T-cell (primary cell): ENCODE measurements at regions not wholly inside any gene's neighbourhood (a gene's known extent, or its start where the extent isn't known, plus 50 kb on each side); places are given as distances from the start of the nearest gene placed in this dataset.

ENCODE experiments used
- ATAC-seq, 4 experiments: fragments of 200-7000 bp in 3 of 4; fragments of 150-1000 bp in 1 of 4; cut with Tn5 transposase; replicated peaks in 1 of 4; 1 replicate in 3 of 4; 2 replicates in 1 of 4; pipeline ENCODE4 v1.10.0; 2021; ENCODE audit warnings: moderate library complexity in 3 of 4, mild to moderate bottlenecking in 2 of 4, moderate number of reproducible peaks in 1 of 4
- CTCF ChIA-PET, 2 donors: fragments of 300-600 bp; sonication (Branson Sonifier 250); formaldehyde crosslinking; loops; one replicate each; lab custom pipeline; 2022; ENCODE audit warnings: antibody characterized with exemption in 2 of 2; lab: Charles Lee
- POLR2A ChIA-PET, 2 donors: fragments of 300-600 bp; sonication (Branson Sonifier 250); formaldehyde crosslinking; loops; one replicate each; lab custom pipeline; 2022; ENCODE audit warnings: antibody characterized with exemption in 2 of 2; lab: Charles Lee
- DNase-seq, 35 experiments: peaks; one replicate each; pipeline versions ENCODE4 v3.0.0 to v3.0.0-alpha.2; 2013 to 2023
- H3K27ac ChIP-seq: one replicate; pipeline ENCODE4 v1.5.1; 2013; ENCODE audit warnings: low read length
- H3K27me3 ChIP-seq, 2 experiments: replicated peaks in 1 of 2; 1 replicate in 1 of 2; 2 replicates in 1 of 2; pipeline versions ENCODE4 v1.6.1 to v1.7.0; 2013; ENCODE audit warnings: low read length in 1 of 2, mixed read lengths in 1 of 2; ENCODE audit not compliant: control insufficient read depth in 2 of 2, insufficient read depth in 2 of 2; ENCODE audit errors: extremely low read depth in 1 of 2
- H3K36me3 ChIP-seq, 2 donors: 1 replicate in 1 of 2; 2 replicates in 1 of 2; pipeline versions ENCODE4 v1.6.1 to v1.7.0; 2013; ENCODE audit warnings: low read length in 1 of 2; ENCODE audit not compliant: control insufficient read depth in 2 of 2, insufficient read depth in 1 of 2; ENCODE audit errors: extremely low read depth in 1 of 2
- H3K4me1 ChIP-seq, 2 experiments: 1 replicate in 1 of 2; 2 replicates in 1 of 2; pipeline versions ENCODE4 v1.6.1 to v1.7.0; 2013; ENCODE audit warnings: low read length in 2 of 2, mixed read lengths in 1 of 2; ENCODE audit not compliant: insufficient read depth in 2 of 2, control insufficient read depth in 1 of 2; ENCODE audit errors: extremely low read depth in 1 of 2
- H3K4me3 ChIP-seq, 2 donors: 1 replicate in 1 of 2; 2 replicates in 1 of 2; pipeline versions ENCODE4 v1.5.1 to v1.7.0; 2013; ENCODE audit warnings: mild to moderate bottlenecking in 2 of 2, low read length in 1 of 2, moderate library complexity in 1 of 2; ENCODE audit not compliant: control insufficient read depth in 1 of 2; ENCODE audit errors: extremely low read depth in 1 of 2
- H3K9me3 ChIP-seq: 2 replicates; pipeline ENCODE4 v1.7.0; 2013
- H3K27ac Mint-ChIP-seq, 2 donors: one replicate each; pipeline ENCODE4 v1.8.0; 2020 to 2021; ENCODE audit warnings: mild to moderate bottlenecking in 2 of 2, mixed read lengths in 2 of 2
- H3K27me3 Mint-ChIP-seq, 2 donors: one replicate each; pipeline ENCODE4 v1.8.0; 2021 to 2022; ENCODE audit warnings: mixed read lengths in 2 of 2
- H3K36me3 Mint-ChIP-seq: one replicate; pipeline ENCODE4 v1.8.0; 2021; ENCODE audit warnings: mixed read lengths
- H3K4me1 Mint-ChIP-seq, 3 donors: one replicate each; pipeline ENCODE4 v1.8.0; 2020 to 2022; ENCODE audit warnings: mixed read lengths in 3 of 3, mild to moderate bottlenecking in 1 of 3
- H3K4me3 Mint-ChIP-seq, 3 donors: one replicate each; pipeline ENCODE4 v1.8.0; 2020 to 2022; ENCODE audit warnings: mild to moderate bottlenecking in 3 of 3, mixed read lengths in 3 of 3, moderate library complexity in 3 of 3
- H3K9me3 Mint-ChIP-seq, 3 donors: one replicate each; pipeline ENCODE4 v1.8.0; 2020 to 2022; ENCODE audit warnings: mixed read lengths in 3 of 3
- WGBS: methylation state at CpG from one replicate; pipeline ENCODE4 v1.1.5; 2013; ENCODE audit warnings: missing lambda C conversion rate; ENCODE audit not compliant: insufficient coverage; 5-methylcytosine and 5-hydroxymethylcytosine counted together

DNA sequence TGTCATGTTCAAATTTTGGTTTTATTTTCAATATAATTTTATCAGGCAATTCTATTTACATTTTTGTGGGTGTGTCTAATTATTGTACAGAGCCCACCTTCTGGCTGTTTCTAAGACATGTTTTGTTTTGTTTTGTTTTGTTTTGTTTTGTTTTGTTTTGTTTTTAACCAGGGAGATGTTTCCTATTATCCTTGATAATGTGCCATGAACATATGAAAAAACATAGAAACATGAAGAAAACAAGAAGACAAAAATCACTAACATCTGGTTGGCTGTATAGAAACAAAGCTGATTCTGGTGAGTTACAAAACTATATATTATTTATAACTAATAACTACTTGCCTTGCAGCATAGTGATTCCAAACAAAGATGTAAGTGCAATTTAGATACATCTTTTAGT is 128.1 kb upstream of the TRPC4 start:
- Mint-ChIP-seq H3K9me3 (peaks cover 0 to 6% (median 0%) of the 10 kb centered on the region in 3 donors), H3K27me3 (no peaks in the 10 kb centered on the region), H3K4me1 (no peaks in the 10 kb centered on the region), H3K4me3 (no peak overlapping the region), H3K27ac (no peak overlapping the region), H3K36me3 (no peaks in the 10 kb centered on the region)
- Histone ChIP-seq H3K27me3 (no peaks in the 10 kb centered on the region), H3K4me1 (no peaks in the 10 kb centered on the region), H3K9me3 (no peaks in the 10 kb centered on the region), H3K27ac (no peak overlapping the region), H3K4me3 (no peak overlapping the region), H3K36me3 (no peaks in the 10 kb centered on the region)
- ATAC-seq (no peak), DNase-seq (no peak)
- ChIA-PET POLR2A (no interaction called here), CTCF (no interaction called here)

DNA sequence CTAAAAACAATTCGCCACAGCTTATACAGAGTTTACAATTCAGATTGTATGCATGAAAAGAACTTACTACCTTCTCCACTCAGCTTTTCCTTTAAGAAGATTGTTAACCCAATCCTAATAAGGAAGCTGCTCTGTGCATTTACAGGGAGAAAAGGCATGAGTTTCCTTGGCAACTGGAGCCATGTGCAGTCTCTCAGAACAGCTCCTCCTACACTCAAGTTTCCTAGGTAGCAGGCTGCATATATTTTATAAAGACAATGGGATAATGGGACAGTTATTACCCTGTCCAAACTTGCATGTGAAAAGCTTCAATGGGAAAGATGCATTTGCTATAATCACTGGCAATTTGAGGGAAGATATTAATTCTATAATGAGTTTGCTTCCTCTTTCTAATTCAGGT is 125.5 kb upstream of the TRPC4 start:
- H3K4me1 ChIP-seq: no peaks in the 10 kb centered on the region
- no peaks in the 10 kb centered on the region for H3K36me3 ChIP-seq
- ATAC-seq: no peak
- H3K27me3 Mint-ChIP-seq: no peaks in the 10 kb centered on the region
- H3K9me3 Mint-ChIP-seq: peaks cover 0 to 7% (median 0%) of the 10 kb centered on the region in 3 donors
- no peak overlapping the region for H3K4me3 Mint-ChIP-seq
- no peak overlapping the region for H3K27ac Mint-ChIP-seq
- 80% methylated on average over 1 of the region's 1 CpG for WGBS
- H3K27me3 ChIP-seq: no peaks in the 10 kb centered on the region
- H3K27ac ChIP-seq: no peak overlapping the region
- POLR2A ChIA-PET: no interaction called here
- no peak for DNase-seq
- no peaks in the 10 kb centered on the region for H3K36me3 Mint-ChIP-seq
- CTCF ChIA-PET: interaction anchor here in 1 of 2 donors (0.7 kb wide), 1 partner anchor 92 kb away, joined by 4 read pairs; no protein-coding TSS in a partner anchor
- H3K9me3 ChIP-seq: no peaks in the 10 kb centered on the region
- no peak overlapping the region for H3K4me3 ChIP-seq
- no peaks in the 10 kb centered on the region for H3K4me1 Mint-ChIP-seq

DNA sequence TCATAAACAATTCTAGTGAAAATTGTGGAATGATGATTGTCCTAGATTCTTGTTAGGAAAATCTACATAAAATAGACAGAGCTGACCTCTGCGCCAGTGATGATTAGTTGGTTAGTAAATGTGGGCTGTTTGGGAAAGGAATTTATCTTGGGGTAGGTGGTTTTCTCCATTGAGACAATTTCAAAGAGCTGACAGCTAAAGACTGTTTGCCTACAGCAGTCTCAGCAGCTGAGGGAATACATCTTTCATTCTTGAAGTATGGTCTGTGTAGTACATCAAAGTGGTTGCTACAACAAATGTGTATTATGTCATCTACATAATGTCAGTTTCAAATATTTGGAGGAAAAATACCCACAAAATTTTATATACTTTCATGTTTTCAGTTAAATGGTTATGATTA is 117.2 kb upstream of the TRPC4 start:
- no peak overlapping the region for H3K27ac Mint-ChIP-seq
- H3K4me1 ChIP-seq: no peaks in the 10 kb centered on the region
- 100% methylated on average over 1 of the region's 1 CpG for WGBS

DNA sequence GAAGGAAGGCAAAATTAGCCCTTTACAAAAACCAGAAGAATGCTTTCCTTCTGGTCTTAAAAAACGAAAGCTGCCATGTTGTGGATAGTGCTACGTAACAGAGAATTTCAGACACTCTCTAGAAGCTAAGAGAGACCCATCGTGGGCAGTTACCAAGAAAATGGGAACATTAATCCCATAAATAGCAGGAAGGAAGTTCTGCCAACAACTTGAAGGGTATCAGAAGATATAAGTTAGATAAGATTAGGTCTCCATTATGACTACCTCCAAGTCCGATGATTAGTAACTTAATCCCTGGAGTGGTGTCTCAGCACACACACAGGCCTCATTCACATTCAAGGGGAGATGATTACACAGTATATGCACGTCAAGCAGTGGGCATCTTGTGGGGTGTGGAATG is 115.7 kb upstream of the TRPC4 start:
- POLR2A ChIA-PET: no interaction called here
- H3K27me3 Mint-ChIP-seq: no peaks in the 10 kb centered on the region
- Histone ChIP-seq H3K36me3 (no peaks in the 10 kb centered on the region), H3K4me1 (no peaks in the 10 kb centered on the region), H3K9me3 (no peaks in the 10 kb centered on the region), H3K27me3 (no peaks in the 10 kb centered on the region), H3K4me3 (no peak overlapping the region), H3K27ac (no peak overlapping the region)
- H3K9me3 Mint-ChIP-seq: no peaks in the 10 kb centered on the region
- no peaks in the 10 kb centered on the region for H3K4me1 Mint-ChIP-seq
- H3K36me3 Mint-ChIP-seq: no peaks in the 10 kb centered on the region
- H3K4me3 Mint-ChIP-seq: no peak overlapping the region
- no peak for ATAC-seq
- CTCF ChIA-PET: no interaction called here
- DNase-seq: no peak
- WGBS: no CpG with 5 or more reads among the region's 5 CpGs
- H3K27ac Mint-ChIP-seq: no peak overlapping the region

More for the DNA sequence above, 117.2 kb upstream of the TRPC4 start:
- DNase-seq (no peak), ATAC-seq (no peak)
- Mint-ChIP-seq H3K4me3 (no peak overlapping the region), H3K4me1 (no peaks in the 10 kb centered on the region), H3K9me3 (peaks cover 0 to 3% (median 0%) of the 10 kb centered on the region in 3 donors), H3K36me3 (no peaks in the 10 kb centered on the region), H3K27me3 (no peaks in the 10 kb centered on the region)
- Histone ChIP-seq H3K36me3 (no peaks in the 10 kb centered on the region), H3K9me3 (no peaks in the 10 kb centered on the region), H3K4me3 (no peak overlapping the region), H3K27me3 (no peaks in the 10 kb centered on the region), H3K27ac (no peak overlapping the region)
- ChIA-PET POLR2A (no interaction called here), CTCF (no interaction called here)

DNA sequence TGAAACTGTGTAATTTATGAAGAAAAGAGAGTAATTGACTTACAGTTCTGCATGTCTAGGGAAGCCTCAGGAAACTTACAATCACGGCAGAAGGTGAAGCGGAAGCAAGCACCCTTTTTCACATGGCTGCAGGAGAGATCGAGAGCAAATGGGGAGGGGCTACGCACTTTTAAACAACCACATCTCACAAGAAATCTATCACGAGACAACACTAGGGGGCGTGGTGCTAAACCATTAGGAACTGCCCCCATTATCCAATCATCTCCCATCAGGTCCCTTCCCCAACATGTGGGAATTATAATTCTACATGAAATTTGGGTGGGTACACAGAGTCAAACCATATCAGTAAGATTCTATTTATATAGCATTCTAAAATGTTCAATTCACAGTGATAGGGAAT is 114.8 kb upstream of the TRPC4 start:
- no peak overlapping the region for H3K27ac Mint-ChIP-seq
- no peaks in the 10 kb centered on the region for H3K27me3 ChIP-seq
- POLR2A ChIA-PET: no interaction called here
- no peak for ATAC-seq
- no peak overlapping the region for H3K4me3 Mint-ChIP-seq
- H3K4me1 Mint-ChIP-seq: no peaks in the 10 kb centered on the region
- H3K9me3 Mint-ChIP-seq: no peaks in the 10 kb centered on the region
- H3K36me3 ChIP-seq: no peaks in the 10 kb centered on the region
- no peaks in the 10 kb centered on the region for H3K9me3 ChIP-seq
- H3K4me1 ChIP-seq: no peaks in the 10 kb centered on the region
- H3K27me3 Mint-ChIP-seq: no peaks in the 10 kb centered on the region
- H3K36me3 Mint-ChIP-seq: no peaks in the 10 kb centered on the region
- WGBS: 79% methylated on average over 2 of the region's 6 CpGs
- CTCF ChIA-PET: no interaction called here
- no peak overlapping the region for H3K4me3 ChIP-seq
- H3K27ac ChIP-seq: no peak overlapping the region
- no peak for DNase-seq

DNA sequence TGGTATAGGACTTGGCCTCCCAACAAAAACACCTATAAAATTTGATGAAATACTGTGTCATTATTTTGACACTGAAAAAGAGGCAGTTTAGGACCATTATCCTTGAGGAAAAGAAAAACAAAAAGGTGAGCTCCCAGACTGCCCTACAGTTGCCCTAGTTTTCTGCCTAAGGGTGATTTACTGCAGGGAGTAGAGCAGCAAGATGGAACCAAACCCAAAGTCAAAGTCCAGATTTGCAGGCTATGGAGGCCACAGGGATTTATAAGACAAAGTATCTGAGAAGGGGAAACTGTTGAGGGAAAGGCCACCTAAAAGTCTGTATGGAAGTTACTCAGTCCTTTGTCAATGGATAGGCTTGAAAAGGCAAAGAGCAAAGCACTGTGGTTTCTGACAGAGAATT is 112.4 kb upstream of the TRPC4 start:
- Histone ChIP-seq H3K36me3 (no peaks in the 10 kb centered on the region), H3K4me3 (no peak overlapping the region), H3K4me1 (no peaks in the 10 kb centered on the region), H3K27me3 (no peaks in the 10 kb centered on the region), H3K9me3 (no peaks in the 10 kb centered on the region), H3K27ac (no peak overlapping the region)
- ATAC-seq: no peak
- DNase-seq: no peak
- Mint-ChIP-seq H3K4me1 (no peaks in the 10 kb centered on the region), H3K36me3 (no peaks in the 10 kb centered on the region), H3K4me3 (no peak overlapping the region), H3K9me3 (peaks cover 0 to 2% (median 0%) of the 10 kb centered on the region in 3 donors), H3K27ac (no peak overlapping the region), H3K27me3 (no peaks in the 10 kb centered on the region)
- POLR2A ChIA-PET: interaction anchor here in 1 of 2 donors (0.6 kb wide), 1 partner anchor 24 kb away, joined by 3 read pairs; no protein-coding TSS in a partner anchor
- CTCF ChIA-PET: no interaction called here

DNA sequence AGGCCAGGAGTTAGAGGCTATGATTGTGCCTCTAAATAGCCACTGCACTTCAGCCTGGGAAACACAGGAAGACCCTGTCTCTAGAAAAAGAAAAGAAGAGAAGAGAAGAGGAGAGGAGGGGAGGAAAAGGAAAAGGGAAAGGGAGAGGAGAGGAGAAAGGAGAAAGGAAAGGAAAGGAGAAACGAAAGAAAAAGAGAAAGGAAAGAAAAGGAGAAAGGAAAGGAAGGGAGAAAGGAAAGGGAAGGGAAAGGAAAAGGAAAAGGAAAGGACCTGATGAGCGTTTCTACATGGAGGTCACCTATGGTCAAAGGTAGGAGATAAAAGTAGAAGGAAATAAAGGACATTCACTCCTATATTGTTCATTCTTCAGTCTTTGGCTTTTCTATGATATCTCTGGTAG is 109.1 kb upstream of the TRPC4 start:
- 20% methylated on average over 1 of the region's 2 CpGs for WGBS
- no peak overlapping the region for H3K27ac ChIP-seq
- Mint-ChIP-seq H3K4me3 (no peak overlapping the region), H3K27ac (no peak overlapping the region), H3K36me3 (no peaks in the 10 kb centered on the region), H3K9me3 (peaks cover 0 to 2% (median 0%) of the 10 kb centered on the region in 3 donors), H3K4me1 (no peaks in the 10 kb centered on the region), H3K27me3 (no peaks in the 10 kb centered on the region)
- no peak for DNase-seq
- H3K27me3 ChIP-seq: no peaks in the 10 kb centered on the region
- POLR2A ChIA-PET: no interaction called here
- no peaks in the 10 kb centered on the region for H3K36me3 ChIP-seq
- H3K9me3 ChIP-seq: no peaks in the 10 kb centered on the region
- CTCF ChIA-PET: no interaction called here
- H3K4me3 ChIP-seq: no peak overlapping the region
- H3K4me1 ChIP-seq: no peaks in the 10 kb centered on the region
- ATAC-seq: no peak
